ENCODE measurements at regions not wholly inside any gene's neighbourhood (a gene's known extent, or its start where the extent isn't known, plus 50 kb on each side); places are given as distances from the start of the nearest gene placed in this dataset.

GRCh38 chr22:27317096-27317495, 484.5 kb downstream of the MN1 start:
- H3K27me3 ChIP-seq (replicated peaks; ENCODE audit: insufficient read depth, low read length), result peaks cover 69% of the 10 kb centered on the region
- TF ChIP-seq CTCF (IDR thresholded peaks at IDR 0.05; ENCODE audit: low read length) (no peak), EZH2 (optimal IDR thresholded peaks at IDR 0.05; ENCODE audit: low read depth, low read length) (no peak), EZH2phosphoT487 (IDR thresholded peaks at IDR 0.05; ENCODE audit: low read length) (no peak)
- H3K4me3 ChIP-seq (ENCODE audit: low read length), result no peak overlapping the region
- no peak overlapping the region for H2AFZ ChIP-seq (ENCODE audit: low read length)
- no peak for DNase-seq
- no peaks in the 10 kb centered on the region for H3K9me2 ChIP-seq (replicated peaks; ENCODE audit: insufficient read depth, low read length)
- no peaks in the 10 kb centered on the region for H3K36me3 ChIP-seq (replicated peaks; ENCODE audit: insufficient read depth, low read length)
- no peaks in the 10 kb centered on the region for H3K79me2 ChIP-seq (ENCODE audit: low read length)
- no peaks in the 10 kb centered on the region for H4K20me1 ChIP-seq (ENCODE audit: insufficient read depth, low read length)
- no peak overlapping the region for H3K9ac ChIP-seq (ENCODE audit: low read length)
- H3K9me3 ChIP-seq (replicated peaks; ENCODE audit: insufficient read depth, low read length), result no peaks in the 10 kb centered on the region
- H3K27ac ChIP-seq (ENCODE audit: low read length), result no peak overlapping the region
- H3K4me1 ChIP-seq (ENCODE audit: low read length), result no peaks in the 10 kb centered on the region
- H3K4me2 ChIP-seq (ENCODE audit: low read depth, low read length), result no peak overlapping the region
- no peaks in the 10 kb centered on the region for H3F3A ChIP-seq (ENCODE audit: insufficient read depth, low read length)

GRCh38 chr22:27317971-27318428, 483.6 kb downstream of the MN1 start:
- TF ChIP-seq EZH2phosphoT487 (IDR thresholded peaks at IDR 0.05; ENCODE audit: low read length), result no peak
- TF ChIP-seq EZH2 (optimal IDR thresholded peaks at IDR 0.05; ENCODE audit: low read depth, low read length), result no peak
- DNase-seq, result no peak
- no peaks in the 10 kb centered on the region for H4K20me1 ChIP-seq (ENCODE audit: insufficient read depth, low read length)
- no peaks in the 10 kb centered on the region for H3K9me2 ChIP-seq (replicated peaks; ENCODE audit: insufficient read depth, low read length)
- H3K9me3 ChIP-seq (replicated peaks; ENCODE audit: insufficient read depth, low read length), result no peaks in the 10 kb centered on the region
- no peak overlapping the region for H2AFZ ChIP-seq (ENCODE audit: low read length)
- no peak overlapping the region for H3K27ac ChIP-seq (ENCODE audit: low read length)
- H3F3A ChIP-seq (ENCODE audit: insufficient read depth, low read length), result no peaks in the 10 kb centered on the region
- H3K27me3 ChIP-seq (replicated peaks; ENCODE audit: insufficient read depth, low read length), result peaks cover 72% of the 10 kb centered on the region
- H3K4me3 ChIP-seq (ENCODE audit: low read length), result no peak overlapping the region
- no peaks in the 10 kb centered on the region for H3K4me1 ChIP-seq (ENCODE audit: low read length)
- no peaks in the 10 kb centered on the region for H3K79me2 ChIP-seq (ENCODE audit: low read length)
- H3K9ac ChIP-seq (ENCODE audit: low read length), result no peak overlapping the region
- H3K4me2 ChIP-seq (ENCODE audit: low read depth, low read length), result no peak overlapping the region
- H3K36me3 ChIP-seq (replicated peaks; ENCODE audit: insufficient read depth, low read length), result no peaks in the 10 kb centered on the region

GRCh38 chr22:27318516-27318915, 483.0 kb downstream of the MN1 start:
- Histone ChIP-seq H3K27ac (ENCODE audit: low read length) (no peak overlapping the region), H3K4me1 (ENCODE audit: low read length) (no peaks in the 10 kb centered on the region)
- no peak for DNase-seq

More at GRCh38 chr22:27318516-27318915, 483.0 kb downstream of the MN1 start:
- TF ChIP-seq EZH2 (optimal IDR thresholded peaks at IDR 0.05; ENCODE audit: low read depth, low read length), result no peak
- TF ChIP-seq EZH2phosphoT487 (IDR thresholded peaks at IDR 0.05; ENCODE audit: low read length), result no peak
- no peak for TF ChIP-seq CTCF (IDR thresholded peaks at IDR 0.05; ENCODE audit: low read length)
- Histone ChIP-seq H3K36me3 (replicated peaks; ENCODE audit: insufficient read depth, low read length) (no peaks in the 10 kb centered on the region), H3K4me2 (ENCODE audit: low read depth, low read length) (no peak overlapping the region), H4K20me1 (ENCODE audit: insufficient read depth, low read length) (no peaks in the 10 kb centered on the region), H2AFZ (ENCODE audit: low read length) (no peak overlapping the region), H3K4me3 (ENCODE audit: low read length) (no peak overlapping the region), H3K9me3 (replicated peaks; ENCODE audit: insufficient read depth, low read length) (no peaks in the 10 kb centered on the region), H3K9ac (ENCODE audit: low read length) (no peak overlapping the region), H3K9me2 (replicated peaks; ENCODE audit: insufficient read depth, low read length) (no peaks in the 10 kb centered on the region), H3F3A (ENCODE audit: insufficient read depth, low read length) (no peaks in the 10 kb centered on the region), H3K27me3 (replicated peaks; ENCODE audit: insufficient read depth, low read length) (peaks cover 72% of the 10 kb centered on the region), H3K79me2 (ENCODE audit: low read length) (no peaks in the 10 kb centered on the region)

Measured in MM.1S (cell line).